NCI-H146 treated with DMSO at 0.1 percent for 48 hours (cell line): ENCODE measurements at regions not wholly inside any gene's neighbourhood (a gene's known extent, or its start where the extent isn't known, plus 50 kb on each side); places are given as distances from the start of the nearest gene placed in this dataset.

Experiments used
- DNase-seq: peaks from one replicate; lab custom pipeline; 2025; ENCODE audit not compliant: unreplicated experiment; lab: John Stamatoyannopoulos, UW

DNA sequence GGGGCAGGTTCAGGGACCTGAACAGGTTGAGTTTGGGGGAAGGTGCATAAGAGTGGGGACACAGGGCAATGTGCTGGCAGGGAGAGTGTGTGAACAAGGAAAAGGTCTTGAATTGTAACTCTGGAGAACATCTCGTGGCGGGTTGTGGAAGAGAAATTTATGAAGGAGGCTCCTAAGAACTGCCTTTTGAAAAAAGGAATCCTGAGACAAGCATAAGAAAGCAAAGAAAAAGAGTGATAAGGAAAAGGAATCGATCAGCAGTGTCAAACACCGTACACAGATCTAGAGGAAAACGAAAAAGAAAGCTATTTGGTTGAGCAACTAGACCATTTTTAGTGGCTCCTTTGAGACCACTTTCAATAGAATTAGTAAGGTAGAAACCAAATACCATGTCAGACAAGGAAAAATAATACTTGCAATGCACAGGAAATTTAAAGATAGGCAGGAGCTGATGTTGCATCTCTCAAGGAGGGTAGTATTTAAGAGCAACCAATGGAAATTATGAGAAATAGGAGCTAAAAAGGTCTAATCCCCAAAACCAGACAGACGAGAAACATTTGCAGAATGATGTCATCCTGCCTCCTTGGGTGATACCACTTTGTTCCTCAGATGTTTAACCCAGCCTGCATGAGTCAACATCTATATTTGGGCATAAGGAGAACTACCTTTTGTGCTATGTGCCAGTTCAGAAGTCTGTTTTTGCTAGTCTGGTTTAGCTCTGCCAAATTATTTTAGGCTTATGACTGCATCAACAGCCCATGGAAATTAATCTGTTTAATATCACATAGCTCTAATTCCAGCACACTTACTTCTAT lies 64.5 kb upstream of the STK38L start:
- no peak for DNase-seq

DNA sequence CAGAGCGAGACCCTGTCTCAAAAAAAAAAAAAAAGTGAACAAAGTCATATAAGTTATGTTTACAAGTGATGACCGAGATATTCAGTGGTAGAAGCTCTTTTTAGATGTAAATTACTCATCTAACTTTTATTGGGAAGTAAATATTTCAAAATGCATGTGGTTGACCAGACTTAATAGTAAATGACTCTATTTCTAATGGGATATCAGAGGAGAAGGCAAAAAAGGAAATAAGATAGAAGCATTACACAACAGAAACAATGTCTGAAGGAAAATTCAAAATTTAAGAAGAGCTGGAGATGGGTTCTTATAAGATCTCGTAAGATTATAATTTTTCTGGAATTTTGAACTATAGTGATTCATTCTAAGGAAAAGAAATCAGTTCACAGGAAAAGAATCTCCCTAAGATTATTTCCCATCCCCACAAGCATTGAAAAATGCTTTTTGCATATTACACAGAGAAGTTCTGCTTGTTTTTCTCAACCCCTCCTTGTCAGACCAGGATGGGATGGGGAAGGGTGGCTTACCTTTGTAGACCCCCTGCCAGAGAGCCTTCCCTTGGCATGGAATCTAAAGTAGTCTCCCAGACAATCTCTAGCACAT lies 63.1 kb upstream of the STK38L start:
- no peak for DNase-seq

DNA sequence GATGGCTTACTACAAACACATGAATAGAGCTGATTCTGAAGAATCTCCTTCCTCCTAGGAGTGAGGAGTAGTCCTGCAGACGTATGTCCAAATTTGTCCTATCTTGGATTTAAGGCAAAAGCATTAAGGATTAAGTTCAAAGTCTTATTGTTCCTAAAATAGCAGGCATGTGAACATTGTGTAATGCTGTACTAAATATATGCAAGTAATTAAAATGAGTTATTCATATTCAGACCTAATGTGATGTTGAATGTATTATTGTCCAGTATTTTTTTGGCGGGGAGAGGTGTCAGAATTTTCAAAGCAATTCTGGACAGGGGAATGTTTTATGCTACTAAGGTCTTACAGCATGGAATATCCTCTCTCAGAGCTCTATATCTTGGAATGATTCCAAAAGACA lies 60.7 kb upstream of the STK38L start:
- DNase-seq: no peak

DNA sequence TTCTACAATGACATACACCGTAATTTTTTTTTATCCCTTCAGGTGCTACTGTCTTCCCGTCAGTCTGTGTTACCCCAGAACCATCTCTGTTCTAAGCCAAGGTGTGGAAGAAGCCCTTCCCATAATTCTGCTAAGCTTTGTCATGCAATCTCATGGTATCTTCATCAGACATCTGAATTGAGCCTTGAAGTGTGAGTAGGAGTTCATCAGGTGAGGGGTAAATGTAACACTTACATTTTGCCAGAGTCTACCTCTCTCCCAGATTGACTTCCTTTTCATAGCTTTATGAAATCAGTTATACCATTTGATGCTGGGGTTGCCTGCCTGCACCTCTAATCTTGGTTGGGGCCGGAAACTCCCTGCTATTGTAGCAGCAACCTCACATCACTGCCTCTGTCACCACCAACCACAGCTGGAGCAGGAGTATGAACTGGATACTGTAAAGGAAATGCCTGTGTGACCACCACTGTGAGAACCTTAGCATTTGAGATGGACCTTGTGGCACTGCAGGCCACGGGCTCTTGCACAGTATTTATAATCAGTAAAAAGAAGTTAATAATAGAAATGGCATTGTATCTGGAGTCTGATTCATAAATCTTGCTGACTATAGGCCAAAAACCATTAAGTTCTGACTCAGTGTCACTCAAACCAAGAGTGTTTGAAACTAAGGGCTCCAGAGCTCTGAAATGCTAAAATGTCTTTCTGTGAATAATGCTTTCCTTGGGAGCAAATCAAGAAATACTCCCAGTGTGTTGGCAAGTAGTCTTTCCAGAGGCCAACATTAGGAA lies 58.7 kb upstream of the STK38L start:
- no peak for DNase-seq

DNA sequence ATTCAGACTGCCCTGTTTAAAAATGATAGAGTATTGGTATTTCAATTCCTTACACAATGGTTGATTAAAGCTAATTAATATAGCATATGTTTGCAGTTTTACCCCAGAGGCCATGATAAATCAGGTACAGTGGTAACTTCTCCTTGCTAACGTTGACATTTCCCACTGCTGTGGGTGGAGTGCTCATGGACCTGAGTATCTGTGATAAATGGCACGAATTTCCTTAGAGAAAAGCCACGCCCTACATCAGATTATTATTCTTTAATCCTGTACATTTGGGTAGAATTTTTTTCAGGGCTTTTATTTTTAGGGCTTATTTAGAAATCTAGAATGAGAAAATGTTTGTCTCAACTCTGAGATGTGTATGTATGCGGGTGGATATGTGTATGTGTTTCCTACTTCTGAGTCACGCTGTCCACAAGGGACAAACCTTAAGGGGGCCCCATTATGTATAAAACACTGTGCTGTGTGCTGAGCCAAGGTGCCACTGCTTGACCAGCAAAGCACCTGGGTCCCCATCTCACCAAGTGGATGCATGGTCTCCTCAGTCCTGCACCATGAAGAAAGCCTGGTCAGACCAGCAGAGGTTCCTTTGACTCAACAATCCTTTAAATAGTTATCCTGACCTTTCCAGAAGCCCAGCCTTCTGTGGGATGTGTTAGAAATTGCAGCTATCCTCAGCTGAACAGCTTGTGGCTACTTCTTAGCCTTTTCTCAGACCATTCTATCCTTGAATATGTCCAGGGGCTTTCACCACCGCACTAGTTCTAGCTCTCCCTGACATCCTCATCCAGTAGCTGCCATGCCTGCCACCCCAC lies 57.9 kb upstream of the STK38L start:
- no peak for DNase-seq

DNA sequence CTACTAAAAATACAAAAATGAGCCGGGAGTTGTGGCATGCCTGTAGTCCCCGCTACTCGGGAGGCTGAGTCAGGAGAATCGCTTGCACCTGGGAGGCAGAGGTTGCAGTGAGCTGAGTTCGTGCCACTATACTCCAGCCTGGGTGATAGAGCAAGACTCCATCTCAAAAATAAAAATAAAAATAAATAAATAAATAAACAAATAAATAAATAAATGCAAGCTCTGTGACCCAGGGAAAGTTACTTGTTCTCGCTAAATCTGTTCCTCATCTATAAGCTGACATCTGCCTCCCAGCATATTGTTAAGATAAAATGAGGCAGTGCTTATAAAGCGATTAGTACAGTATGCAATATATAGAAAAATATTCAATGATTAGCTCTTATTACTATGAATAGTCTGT lies 56.4 kb upstream of the STK38L start:
- no peak for DNase-seq

DNA sequence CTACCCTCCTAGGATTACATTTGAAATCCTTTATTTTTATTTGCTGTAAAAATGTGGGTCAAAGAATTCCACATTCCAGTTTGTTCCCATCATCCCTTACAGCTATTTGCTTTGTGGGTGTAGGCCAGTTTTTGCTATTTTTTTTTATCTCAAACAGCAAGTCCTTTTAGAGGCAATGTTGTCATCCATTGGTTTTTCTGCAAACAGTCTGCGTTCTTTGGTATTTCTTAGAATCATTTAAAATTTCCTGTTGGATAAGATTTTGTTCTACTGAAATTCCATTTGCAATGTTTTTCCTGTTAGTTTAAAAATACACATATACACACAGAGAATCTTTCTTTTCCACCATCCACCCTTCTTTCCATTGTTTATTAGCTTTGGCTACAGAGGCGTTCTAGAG lies 53.3 kb upstream of the STK38L start:
- no peak for DNase-seq

DNA sequence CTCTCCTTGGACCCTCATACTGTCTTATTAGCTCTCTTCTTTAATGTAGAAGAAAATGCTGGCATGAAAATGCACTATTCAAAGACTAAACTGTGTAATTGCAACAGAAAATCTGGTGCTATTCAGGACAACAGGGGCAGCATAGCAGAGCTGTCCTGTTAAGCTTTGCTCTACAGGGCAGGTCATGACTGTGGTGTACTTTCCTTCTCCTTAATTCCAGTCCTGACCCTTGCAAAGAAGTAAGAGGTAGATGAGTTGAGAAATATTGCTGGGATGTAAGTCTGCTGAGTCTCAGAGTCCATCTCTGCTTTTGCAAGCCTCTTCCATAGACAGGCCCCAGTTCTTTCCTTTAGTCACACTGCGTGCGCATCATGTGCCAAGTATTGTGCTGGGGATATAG lies 52.6 kb upstream of the STK38L start:
- DNase-seq: no peak

DNA sequence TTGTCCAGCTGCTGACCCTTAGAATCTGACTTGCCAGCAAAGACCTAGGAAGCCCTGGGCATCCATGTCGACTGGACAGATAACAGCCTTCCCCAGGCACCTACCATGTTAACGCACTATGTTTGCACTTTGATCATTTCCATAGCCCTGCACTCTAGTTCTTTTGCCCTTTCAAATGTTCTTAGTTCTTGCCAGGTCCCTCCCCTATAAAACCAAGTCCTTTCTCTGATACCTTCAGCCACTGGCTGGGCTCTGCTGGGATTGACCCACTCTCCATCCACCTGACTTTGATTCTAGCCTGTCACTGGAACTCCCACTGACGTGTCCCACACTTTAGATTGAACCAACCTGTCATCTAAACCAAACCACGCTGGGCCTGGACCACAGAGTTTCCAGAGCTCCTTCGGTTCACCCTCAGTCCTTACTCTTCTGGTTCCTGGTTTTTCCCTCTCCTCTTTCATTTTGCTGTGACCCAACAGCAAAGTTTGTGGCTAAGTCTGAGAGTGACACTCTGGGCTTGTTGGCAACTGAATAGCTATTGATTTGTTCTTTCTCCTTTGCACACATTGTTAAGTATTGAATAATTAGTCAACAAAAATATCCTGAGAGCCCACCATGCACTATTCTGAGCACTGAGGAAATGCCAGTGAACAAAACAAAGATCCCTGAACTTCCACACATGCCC lies 51.8 kb upstream of the STK38L start:
- no peak for DNase-seq

DNA sequence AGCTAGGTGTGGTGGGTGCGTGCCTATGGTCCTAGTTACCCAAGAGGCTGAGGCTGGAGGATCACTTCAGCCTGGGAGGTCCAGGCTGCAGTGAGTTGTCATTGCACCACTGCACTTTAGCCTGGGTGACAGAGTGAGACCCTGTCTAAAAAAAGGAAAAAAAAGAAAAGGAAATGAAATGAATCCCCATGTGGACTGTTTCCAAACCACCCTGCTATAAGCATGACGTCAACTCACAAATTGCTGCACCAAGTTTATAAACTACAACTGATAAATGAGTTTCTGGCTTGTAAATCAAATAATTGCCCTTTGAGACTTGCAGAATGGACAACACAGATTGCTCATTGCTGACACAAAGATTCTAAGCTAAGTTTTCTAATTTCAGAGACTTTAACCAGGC lies 51.0 kb upstream of the STK38L start:
- no peak for DNase-seq

DNA sequence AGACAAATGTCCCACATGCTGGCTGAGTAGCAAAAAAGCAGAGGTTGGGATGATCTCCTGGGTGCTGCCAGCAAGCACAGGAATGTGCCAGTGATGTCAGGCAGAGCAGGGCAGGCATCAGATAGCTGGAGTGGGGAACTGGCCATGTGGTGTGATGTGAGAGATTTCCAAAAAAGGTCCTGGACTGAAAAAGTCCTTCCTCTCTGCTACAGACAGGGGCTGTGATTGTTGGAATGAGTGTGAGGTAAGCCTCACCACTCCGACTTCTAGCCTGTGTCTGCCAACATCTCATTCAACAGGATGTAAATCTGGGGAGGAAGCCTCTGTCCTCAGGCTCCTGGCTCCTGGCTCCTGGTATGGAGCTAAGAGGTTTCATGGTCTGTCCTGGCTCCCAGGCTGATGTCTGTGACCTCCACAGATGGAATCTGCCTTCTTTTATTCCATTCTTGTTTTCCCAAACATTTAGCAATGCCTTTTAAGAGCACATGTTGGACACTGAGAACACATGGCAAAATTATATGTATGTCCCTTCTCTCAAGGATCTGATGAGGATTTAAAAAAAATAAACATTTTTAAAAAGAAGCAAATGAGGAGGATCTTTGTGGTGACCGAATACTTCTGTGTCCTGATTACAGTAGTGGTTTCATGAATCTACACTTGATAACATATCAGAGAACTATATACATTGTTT lies 50.1 kb upstream of the STK38L start:
- no peak for DNase-seq
